SKM-1 treated with dmso at 0.1 percent for 144 hours (cell line): ENCODE measurements at regions not wholly inside any gene's neighbourhood (a gene's known extent, or its start where the extent isn't known, plus 50 kb on each side); places are given as distances from the start of the nearest gene placed in this dataset.

Experiments used
- DNase-seq: peaks from one replicate; lab custom pipeline; 2025; ENCODE audit not compliant: unreplicated experiment; lab: John Stamatoyannopoulos, UW

- no peak for DNase-seq
Measured at GRCh38 chr14:71525663-71526221, 406.5 kb upstream of the RGS6 start.

- DNase-seq, result no peak
Measured at GRCh38 chr14:71526388-71526787, 405.8 kb upstream of the RGS6 start.

- no peak for DNase-seq
Measured at GRCh38 chr14:71527838-71528237, 404.4 kb upstream of the RGS6 start.

DNA sequence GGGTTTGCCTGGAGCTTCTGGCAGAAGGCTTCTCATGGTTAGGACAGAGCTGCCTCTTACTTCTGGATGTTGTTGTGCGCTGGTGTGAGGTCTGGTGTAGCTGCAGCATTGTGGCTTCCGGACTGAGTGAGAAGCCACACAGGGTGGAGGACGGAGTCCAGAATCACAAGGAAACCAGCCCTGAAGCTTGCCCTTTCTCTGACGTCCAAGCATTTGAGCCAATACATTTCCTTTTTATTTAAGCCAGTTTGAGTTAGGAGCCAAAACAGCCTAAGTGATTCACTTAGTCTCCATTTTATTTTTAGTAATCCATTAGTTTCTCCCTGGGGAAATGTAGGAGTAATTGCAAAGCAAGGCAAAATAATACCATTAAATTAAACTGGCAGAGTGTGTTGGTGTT lies 402.4 kb upstream of the RGS6 start:
- no peak for DNase-seq

- no peak for DNase-seq
Measured at GRCh38 chr14:71532344-71532743, 399.9 kb upstream of the RGS6 start.

DNA sequence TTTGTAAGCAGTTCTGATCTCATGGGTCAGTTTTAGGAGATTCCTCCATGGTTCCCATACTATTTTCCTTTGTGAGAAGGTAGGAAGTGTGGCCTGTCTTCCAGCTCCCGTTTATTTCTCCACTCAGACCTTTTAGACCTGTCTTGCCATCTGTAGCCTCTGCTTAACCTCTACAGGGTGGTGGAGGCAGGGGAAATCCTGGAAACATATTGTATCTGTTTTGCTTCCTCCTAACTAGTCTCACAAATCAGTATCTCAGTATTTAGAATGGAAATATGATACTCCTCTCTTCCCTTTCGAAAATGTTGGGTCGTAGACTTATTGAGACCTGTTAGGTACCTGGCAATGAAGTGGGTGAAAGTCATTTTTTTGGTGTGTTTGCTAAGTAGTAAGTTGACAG lies 399.4 kb upstream of the RGS6 start:
- DNase-seq, result no peak

GRCh38 chr14:71533390-71533789 lies 398.8 kb upstream of the RGS6 start:
- no peak for DNase-seq

- DNase-seq, result no peak
Measured at GRCh38 chr14:71533800-71534199, 398.4 kb upstream of the RGS6 start.

DNA sequence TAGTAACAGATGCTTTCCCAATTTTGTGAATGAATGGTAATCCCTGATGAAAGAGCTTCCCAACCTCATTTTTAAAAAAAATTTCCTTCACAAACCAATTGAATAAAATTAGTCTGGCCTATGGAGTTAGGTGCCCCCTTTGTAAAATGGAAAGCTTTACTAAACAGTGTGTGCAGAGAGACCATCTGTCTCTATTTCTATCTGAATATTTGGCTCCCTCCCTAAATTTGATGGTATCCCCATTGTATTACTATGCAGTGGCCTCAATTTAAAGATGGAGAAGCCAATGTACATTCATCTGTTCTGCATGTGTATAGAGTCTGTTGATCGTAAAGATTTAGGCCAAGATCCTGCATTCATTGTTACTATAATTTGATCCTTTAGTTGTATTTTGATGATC lies 397.7 kb upstream of the RGS6 start:
- DNase-seq, result no peak

- no peak for DNase-seq
Measured at GRCh38 chr14:71536015-71536740, 396.1 kb upstream of the RGS6 start.

DNA sequence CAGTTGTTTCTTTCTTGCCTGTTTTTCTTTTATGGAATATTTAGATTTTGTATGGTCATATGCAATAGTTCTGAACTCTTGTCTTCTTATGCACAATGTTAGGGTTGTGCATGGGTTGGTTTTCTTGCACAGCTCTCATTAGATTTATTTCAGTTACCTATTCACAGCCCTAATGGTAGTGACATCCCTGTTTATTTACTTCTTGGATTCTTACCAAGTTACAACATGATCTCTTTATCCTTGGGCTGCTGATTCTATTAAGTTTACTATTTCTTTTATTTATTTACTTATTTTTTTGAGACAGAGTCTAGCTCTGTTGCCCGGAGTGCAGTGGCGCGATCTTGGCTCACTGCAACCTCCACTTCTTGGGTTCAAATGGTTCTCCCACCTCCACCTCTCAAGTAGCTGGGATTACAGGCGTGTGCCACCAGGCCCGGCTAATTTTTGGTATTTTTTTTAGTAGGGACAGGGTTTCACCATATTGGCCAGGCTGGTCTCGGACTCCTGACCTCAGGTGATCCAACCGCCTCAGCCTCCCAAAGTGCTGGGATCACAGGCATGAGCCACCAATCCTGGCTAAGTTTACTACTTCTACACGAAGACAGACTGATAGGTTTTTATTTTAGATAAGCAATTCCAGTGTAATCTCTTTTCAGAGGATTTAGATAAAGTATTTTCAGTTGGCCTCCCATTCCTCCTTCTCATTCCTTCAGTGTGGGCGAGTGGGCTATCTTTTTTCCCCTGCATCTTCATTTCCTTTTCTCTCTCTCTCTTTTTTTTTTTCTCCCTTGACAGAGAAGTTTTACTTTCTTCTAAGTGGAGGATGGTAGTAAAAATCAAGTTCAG lies 395.1 kb upstream of the RGS6 start:
- DNase-seq, result no peak

- no peak for DNase-seq
Measured at GRCh38 chr14:71538288-71538687, 393.9 kb upstream of the RGS6 start.

DNA sequence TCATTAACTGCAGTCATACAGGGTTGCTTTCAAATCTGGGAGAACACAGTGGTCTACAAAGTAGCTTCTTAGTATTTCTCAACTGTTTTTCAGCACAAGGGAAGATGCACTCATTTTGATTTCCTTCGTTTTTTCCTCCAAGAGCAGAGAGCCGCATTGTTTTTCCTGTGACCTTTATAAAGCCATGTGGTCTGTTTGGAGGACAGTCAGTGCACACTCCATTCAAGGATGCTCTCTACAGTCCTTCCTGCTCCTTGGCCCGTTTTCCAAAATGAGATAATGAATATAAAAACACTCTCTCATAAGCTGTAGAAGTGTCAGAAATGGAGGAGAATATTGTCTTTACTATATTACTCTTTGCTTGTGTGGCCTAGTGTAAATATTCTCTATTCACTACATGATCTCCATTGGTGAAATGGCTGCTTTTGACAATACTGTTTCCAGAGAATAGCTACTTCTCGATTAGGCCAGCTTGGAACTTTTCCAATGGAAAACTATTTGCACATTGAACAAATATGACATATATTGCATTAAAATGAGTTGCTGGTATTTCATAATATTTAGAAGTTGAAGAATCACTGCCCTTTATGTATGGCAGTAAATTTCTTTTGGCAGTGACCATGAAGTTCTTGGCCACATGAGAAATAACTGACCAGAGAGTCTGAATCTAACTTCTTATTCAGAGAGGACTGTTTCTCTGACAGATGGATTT lies 393.1 kb upstream of the RGS6 start:
- DNase-seq, result no peak

DNA sequence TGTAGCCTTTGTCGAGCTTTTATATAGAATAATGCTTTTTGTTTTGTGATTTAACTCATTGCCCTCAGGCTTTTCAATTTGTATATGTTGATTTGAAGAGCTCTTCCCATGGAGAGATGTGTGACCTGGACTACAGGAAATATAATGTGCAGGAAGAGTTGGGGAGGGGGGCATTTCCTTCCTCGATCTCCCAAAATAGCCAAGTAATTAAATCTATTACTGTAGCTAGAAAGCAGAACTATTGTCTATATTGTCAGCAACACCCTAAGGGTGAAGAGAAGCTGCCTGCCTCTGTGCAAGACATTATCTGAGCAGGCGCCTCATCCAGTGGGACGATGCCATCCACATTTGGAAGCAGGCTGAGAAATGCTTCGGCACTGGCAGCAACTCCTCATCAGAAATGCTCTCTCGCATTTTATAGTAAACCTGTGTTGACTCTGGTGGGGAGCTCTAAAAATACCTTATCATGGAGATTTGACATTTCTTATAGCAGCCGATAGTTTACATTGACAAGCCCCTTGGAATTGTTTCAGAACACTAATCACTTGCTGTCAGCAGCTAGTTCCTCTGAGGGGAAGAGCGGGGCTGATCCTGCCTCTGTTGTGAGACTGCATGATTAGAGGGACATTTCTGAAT lies 392.5 kb upstream of the RGS6 start:
- DNase-seq, result no peak

DNA sequence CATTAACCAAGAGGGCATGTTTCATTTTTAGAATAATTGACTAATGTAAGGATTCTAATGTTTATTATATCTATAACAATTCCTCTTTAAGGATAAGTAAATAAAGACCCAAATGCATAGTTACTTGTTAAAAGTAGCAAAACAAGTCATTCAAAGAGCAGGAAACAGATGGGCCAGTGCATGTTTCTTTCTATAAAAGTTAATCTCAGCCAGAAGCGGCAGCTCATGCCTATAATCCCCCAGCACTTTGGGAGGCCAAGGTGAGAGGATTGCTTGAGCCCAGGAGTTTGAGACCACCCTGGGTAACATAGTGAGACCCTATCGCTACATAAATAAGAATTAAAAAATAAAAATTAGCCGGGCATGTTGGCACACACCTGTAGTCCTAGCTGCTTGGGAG lies 391.0 kb upstream of the RGS6 start:
- DNase-seq, result no peak

- DNase-seq, result peak; percentile 44
Measured at GRCh38 chr14:71541973-71542690, 390.1 kb upstream of the RGS6 start.

GRCh38 chr14:71549421-71550050 lies 382.7 kb upstream of the RGS6 start:
- DNase-seq, result no peak

GRCh38 chr14:71550367-71550766 lies 381.9 kb upstream of the RGS6 start:
- no peak for DNase-seq

DNA sequence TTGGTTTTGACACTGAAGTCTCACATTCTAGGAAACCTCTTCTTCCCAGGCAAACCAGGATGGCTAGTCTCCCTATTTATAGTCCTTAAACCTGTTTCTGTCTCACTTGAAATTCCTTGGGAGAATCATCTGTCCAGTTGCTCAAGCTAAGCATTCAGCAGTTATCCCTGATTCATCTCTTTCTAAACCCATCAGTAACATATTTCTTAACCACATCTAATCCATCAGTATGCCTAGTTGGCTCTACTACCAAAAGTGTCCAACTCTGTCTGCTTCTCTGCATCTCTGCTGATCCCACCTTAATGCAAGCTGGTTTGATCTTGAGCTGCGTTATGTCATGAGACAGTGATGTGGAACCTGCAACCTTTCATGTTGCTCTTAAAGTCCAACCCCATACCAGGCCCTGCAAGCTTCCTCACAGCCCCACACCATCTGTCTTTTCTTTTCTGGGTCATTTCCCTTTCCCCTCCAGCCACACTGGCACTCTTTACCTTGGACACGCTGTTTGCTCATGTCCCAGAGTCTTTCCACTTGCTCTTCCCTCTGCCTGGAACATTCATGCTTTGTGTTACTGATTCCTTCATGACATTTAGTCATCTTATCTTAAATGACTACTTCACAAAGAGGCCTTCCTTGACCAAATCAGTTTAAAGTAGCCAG lies 380.8 kb upstream of the RGS6 start:
- DNase-seq, result no peak
